SH-SY5Y (cell line): ENCODE measurements at regions not wholly inside any gene's neighbourhood (a gene's known extent, or its start where the extent isn't known, plus 50 kb on each side); places are given as distances from the start of the nearest gene placed in this dataset.

Source experiments
- GATA2 ChIP-seq: IDR thresholded peaks from 2 replicates; pipeline ENCODE4 v1.6.1; 2011; ENCODE audit warnings: mild to moderate bottlenecking, low read depth, low read length
- GATA3 ChIP-seq: IDR thresholded peaks from 2 replicates; pipeline ENCODE4 v1.6.1; 2011; ENCODE audit warnings: low read depth, mild to moderate bottlenecking, low read length, moderate library complexity

DNA sequence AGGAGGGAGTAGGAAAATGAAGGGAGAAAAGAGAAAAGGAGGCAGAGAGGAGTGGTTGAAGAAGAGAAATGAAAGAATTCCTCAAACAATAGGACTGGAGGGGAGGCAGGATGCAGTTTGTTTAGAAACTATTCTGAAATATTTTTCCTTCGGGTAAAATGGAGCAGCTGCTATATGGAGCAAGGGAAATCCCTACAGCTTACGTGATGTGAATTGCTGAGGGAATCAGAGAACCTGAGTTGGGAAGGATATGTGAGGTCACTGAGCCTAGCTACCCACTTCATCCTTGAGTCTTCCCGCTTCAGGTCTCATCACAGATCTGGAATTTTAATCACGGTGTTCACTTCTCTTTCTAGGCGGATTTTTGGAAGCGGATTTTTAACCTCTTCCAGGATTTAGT, 204.3 kb downstream of the ERCC6L2 start:
- TF ChIP-seq GATA3 (no peak), GATA2 (no peak)
